Muscle of arm (tissue), 1 donor: ENCODE measurements at regions not wholly inside any gene's neighbourhood (a gene's known extent, or its start where the extent isn't known, plus 50 kb on each side); places are given as distances from the start of the nearest gene placed in this dataset.
"Not testable (repeated sequence)": the region's sequence is repeated elsewhere in the genome, so short reads cannot be mapped to it uniquely, and the experiment has no call there.

Experiments used
- DNase-seq: peaks from one replicate; pipeline ENCODE4 v3.0.0-alpha.2; 2013

GRCh38 chr9:135291165-135291564, 188.4 kb upstream of the PPP1R26 start:
- DNase-seq: no peak

GRCh38 chr9:135294836-135295235, 184.7 kb upstream of the PPP1R26 start:
- no peak for DNase-seq

DNA sequence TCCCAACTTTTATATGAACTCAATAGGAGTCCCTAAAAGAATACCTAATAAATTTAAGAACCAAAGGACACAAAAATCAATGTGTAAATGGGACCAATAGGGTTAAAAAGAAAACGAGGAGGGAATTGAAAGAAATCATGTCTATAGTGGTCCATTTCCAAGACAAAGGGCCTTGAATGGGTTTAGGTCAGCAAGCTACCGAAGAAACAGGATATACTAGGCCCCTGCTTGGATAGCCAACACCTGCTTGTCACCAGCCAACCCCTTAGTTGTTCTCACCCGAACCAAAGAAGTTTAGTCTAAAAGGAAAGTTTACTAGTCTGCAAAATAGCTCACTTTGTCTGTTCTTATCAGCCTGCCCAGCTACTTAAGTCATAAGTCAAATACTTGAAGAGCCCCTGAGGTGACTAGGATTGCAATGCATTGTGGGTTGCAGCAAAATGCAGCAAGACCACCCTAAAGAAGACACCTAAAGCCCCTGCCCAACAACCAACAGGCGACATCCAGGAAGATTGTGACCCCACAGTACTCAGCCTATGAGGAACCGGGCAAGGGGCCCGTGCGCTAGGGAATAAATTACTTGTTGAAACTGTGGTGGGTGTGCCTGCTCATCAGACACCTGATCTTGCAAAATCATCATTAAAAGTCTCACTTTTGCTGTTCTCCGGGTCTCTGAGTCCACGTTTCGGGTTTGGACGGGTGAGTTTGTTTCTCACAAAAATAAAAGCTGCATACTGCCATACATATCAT, 183.9 kb upstream of the PPP1R26 start:
- DNase-seq: no peak

DNA sequence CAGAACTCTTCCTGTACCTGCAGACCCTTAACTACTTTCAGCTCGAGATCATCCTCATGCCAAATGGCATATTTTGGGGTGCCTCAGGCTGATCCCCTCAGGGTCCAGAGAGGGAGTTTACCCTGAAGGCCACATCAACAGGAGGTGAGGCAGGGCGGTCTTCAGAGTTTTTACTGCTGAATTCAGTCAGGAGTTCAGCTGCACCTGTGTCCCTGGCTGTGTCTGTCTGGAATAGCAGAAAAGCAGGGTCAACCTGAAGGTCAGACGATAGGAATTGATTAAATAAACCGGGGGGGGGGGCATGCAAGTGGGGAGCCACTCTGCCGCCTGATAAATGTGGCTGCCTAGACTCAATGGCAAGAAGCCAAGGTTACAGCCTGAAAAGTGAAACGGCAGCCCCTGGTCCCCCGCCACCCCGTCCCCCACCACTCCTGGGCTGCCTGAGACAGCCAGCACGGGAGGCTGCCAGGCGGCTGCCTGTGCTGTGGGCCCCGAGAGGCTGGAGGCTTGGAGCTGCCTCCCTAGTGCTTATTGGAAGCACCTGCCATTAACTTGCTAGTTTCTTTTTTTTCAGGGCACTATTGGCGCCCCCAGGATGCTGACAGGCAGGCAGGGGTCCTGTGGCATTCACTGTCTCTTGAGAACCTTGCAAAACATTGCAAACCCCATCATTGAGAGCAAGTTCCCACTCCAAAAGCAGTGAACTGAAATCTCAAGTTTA, 182.7 kb upstream of the PPP1R26 start:
- no peak for DNase-seq

DNA sequence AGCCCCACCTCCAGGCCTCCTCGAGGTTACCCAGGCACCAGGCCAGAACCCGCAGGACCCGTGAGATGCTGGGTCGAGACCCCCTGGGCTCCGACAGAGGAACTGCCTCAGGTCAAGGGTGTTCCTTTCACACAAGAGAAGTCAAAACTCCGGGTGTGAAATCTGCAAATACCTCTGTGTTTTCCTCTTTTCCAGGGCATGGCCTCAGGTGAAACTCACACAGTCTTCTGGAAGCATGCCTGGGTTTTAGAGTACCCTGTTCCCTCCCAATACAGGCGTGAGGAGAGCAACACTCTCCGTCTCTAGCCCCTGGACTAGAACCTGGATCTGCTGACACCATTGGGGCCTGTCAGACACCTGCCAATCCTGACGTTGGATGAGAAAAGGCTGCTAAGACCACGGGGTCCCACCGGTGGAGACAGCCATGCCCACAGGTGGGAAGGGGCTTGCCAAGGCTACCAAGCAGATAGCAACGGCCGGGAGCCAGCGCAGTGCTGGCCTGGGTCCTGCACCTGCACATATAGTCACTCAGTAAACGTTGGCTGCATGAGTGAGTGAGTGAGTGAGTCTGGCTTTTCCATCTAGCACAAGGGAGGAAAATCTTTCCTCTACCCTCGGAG, 182.0 kb upstream of the PPP1R26 start:
- no peak for DNase-seq

GRCh38 chr9:135299239-135299590, 180.4 kb upstream of the PPP1R26 start:
- no peak for DNase-seq

GRCh38 chr9:135299651-135300345, 179.8 kb upstream of the PPP1R26 start:
- DNase-seq: no peak

GRCh38 chr9:135300346-135301141, 179.0 kb upstream of the PPP1R26 start:
- DNase-seq: no peak

- no peak for DNase-seq
Observed at GRCh38 chr9:135301271-135302263, 178.0 kb upstream of the PPP1R26 start.

DNA sequence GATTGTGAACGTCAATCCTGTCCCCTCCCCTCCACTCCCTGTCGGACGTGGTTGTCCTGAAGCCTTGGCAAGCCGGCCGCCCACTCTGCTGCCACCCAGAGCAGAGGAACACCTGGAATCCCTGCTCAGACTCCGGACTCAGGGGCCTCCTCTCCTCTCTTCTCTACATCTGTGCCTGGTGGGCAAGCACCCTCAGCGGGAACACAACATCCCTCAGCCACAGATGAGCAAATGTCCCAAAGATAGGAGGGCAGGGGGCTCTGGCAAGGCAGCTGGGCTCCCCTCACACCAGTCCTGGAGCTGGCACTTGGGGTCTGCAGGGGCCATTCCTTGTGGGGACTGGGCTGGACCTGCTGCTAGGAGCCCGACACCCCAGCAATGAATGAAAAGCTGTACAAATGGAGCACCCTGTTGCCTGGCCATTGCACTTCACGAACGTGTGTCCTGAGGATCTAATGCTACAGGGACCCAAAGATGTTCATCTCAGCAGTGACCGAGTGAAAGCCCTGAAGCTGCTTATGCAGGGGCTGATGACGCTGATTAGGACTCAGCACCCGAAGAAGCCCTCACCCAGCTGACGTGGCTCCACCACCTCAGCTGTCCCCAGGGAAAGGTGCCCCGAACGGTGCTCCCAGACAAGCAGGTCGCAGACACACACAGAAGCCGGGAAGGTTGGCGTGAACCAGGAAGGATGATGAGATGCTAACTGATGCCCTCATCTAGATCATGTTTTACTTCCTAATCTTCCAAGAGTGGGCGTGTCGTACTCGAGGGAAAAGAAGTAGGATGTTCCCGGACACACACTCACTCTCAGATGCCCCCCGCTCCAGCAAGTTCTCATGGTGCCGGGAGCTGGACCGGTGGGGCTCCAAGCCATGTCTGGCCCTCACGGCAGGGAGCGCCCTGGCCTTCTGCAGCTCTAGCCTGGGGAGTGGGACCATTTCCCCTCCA, 177.0 kb upstream of the PPP1R26 start:
- DNase-seq: no peak

DNA sequence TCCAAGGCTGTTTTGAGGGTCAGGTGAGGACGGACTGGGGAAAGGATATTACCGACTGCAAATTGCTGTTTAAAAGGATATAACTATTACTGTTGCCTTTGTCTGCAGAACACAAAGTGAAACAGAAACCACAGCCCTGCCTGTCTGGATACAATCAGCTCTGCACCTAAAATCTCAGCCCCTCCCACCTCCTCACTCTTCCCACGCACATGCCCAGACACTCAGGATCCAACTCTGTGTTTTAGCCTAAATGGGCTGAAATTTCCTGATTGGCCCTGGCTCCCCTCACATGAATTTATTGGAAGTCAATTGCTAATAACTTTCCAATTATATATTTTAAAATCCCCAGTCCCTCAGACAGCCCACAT, 176.3 kb upstream of the PPP1R26 start:
- no peak for DNase-seq

GRCh38 chr9:135303865-135304499, 175.6 kb upstream of the PPP1R26 start:
- DNase-seq: no peak

GRCh38 chr9:135304886-135305285, 174.7 kb upstream of the PPP1R26 start:
- no peak for DNase-seq

DNA sequence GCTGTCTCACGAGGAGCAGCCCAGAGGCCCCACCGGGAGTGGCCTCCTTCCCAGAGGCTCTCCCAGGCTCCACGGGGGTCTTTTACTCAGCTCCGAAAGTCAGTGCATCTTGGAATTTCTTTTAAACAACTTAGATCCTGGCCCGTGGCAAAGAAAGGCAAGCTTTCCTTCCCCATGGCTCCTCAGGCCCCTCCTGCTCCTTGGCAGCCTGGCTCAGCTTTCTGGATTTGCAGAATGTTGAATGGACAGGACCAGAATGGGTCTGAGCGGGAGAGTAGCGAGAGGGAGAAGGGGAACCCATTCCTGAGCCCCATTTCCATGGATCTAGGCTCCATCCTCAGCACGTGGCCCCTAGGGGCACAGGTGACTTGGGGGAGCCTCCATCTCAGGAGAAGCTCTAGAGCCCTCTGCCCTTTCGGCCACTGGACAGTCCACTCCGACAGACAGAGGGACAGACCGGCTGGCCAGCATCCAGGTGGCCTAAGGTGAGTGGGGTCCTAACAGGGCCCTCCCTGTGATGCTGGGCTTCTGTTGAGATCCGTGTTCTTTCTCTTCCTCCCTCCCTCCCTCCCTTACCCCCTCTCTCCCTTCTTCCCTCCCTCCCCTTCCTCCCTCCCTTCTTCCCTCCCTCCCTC, 173.9 kb upstream of the PPP1R26 start:
- no peak for DNase-seq

- no peak for DNase-seq
Observed at GRCh38 chr9:135306699-135307098, 172.9 kb upstream of the PPP1R26 start.

- no peak for DNase-seq
Observed at GRCh38 chr9:135307300-135307699, 172.3 kb upstream of the PPP1R26 start.

DNA sequence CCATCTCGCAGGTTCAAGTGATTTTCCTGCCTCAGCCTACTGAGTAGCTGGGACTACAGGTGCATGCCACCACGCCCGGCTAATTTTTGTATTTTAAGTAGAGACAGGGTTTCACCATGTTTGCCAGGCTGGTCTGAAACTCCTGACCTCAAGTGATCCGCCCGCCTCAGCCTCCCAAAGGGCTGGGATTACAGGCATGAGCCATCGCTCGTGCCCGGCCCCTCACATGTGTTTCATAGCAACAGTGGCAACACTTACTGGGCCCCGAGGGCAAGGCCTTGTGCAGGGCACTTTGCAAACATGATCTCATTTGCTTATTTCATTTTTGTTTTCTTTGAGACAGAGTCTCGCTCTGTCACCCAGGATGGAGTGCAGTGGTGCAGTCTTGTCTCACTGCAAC, 171.7 kb upstream of the PPP1R26 start:
- DNase-seq: not testable (repeated sequence)
